MG63 (cell line): ENCODE measurements at regions not wholly inside any gene's neighbourhood (a gene's known extent, or its start where the extent isn't known, plus 50 kb on each side); places are given as distances from the start of the nearest gene placed in this dataset.

Experiments used
- DNase-seq: peaks from one replicate; pipeline ENCODE4 v3.0.0-alpha.2; 2020
- H3K27me3 ChIP-seq: fragments of 250-450 bp; sonication (Bioruptor Pico); 2 replicates; pipeline ENCODE4 v1.5.1; 2020; ENCODE audit warnings: mild to moderate bottlenecking, moderate library complexity
- H3K36me3 ChIP-seq: fragments of 250-450 bp; sonication (Bioruptor Pico); 2 replicates; pipeline ENCODE4 v1.5.1; 2020; ENCODE audit warnings: mild to moderate bottlenecking, moderate library complexity
- H3K4me3 ChIP-seq: fragments of 250-450 bp; sonication (Bioruptor Pico); 2 replicates; pipeline ENCODE4 v1.5.1; 2020; ENCODE audit warnings: mild to moderate bottlenecking, moderate library complexity
- H3K9me3 ChIP-seq: fragments of 250-450 bp; sonication (Bioruptor Pico); 2 replicates; pipeline ENCODE4 v1.5.1; 2020; ENCODE audit warnings: mild to moderate bottlenecking, moderate library complexity

GRCh38 chr7:47654672-47655298 lies 72.9 kb upstream of the TNS3 start:
- DNase-seq: peak; percentile 60
- Histone ChIP-seq H3K9me3 (no peaks in the 10 kb centered on the region), H3K27me3 (no peaks in the 10 kb centered on the region), H3K36me3 (no peaks in the 10 kb centered on the region), H3K4me3 (no peak overlapping the region)

- Histone ChIP-seq H3K27me3 (no peaks in the 10 kb centered on the region), H3K9me3 (no peaks in the 10 kb centered on the region), H3K36me3 (no peaks in the 10 kb centered on the region), H3K4me3 (no peak overlapping the region)
- DNase-seq: peak; percentile 52
These were observed 71.9 kb upstream of the TNS3 start for GRCh38 chr7:47653550-47654411.

GRCh38 chr7:47652591-47652990 lies 70.7 kb upstream of the TNS3 start:
- no peaks in the 10 kb centered on the region for H3K9me3 ChIP-seq
- no peaks in the 10 kb centered on the region for H3K27me3 ChIP-seq
- H3K36me3 ChIP-seq: no peaks in the 10 kb centered on the region
- DNase-seq: no peak
- H3K4me3 ChIP-seq: no peak overlapping the region

DNA sequence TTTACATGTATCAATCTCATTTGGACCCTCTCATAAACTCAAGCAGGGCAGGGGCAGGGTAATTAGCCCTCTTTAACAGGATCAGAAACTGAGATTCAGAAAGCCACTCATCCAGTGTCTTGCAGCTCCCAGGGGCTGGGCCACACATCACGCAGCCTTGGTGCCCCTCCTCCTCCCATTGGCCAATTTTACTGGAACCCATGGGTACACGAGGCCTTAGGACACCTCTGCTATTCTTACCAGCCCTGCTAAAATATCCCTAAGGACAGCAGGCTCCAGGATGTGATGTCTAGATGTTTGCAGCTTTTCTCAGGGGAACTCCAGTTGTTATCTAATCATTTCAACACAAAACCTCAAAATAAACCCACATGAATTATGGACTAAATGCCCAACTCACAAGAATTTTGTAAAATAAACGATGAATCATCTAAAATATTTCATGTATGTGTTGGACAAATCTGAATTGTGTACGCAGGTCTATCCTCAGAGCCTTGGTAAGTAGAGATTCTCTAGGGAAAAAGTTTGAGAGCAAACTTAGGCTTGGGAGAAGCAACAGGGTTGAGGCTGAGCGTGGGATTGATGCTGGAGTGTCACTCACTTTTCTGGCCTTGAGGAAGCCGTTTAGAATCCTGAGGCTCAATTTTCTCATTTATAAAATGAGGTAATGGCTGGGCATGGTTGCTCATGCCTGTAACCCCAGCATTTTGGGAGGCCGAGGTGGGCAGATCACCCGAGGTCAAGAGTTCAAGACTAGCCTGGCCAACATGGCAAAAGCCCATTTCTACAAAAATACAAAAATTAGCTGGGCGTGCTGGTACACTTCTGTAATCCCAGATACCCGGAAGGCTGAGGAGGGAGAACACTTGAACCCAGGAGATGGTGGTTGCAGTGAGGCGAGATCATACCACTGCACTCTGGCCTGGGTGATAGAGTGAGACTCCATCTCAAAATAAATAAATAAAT lies 69.7 kb upstream of the TNS3 start:
- no peak overlapping the region for H3K4me3 ChIP-seq
- H3K27me3 ChIP-seq: no peaks in the 10 kb centered on the region
- no peaks in the 10 kb centered on the region for H3K36me3 ChIP-seq
- peak; percentile 67 for DNase-seq
- no peaks in the 10 kb centered on the region for H3K9me3 ChIP-seq

GRCh38 chr7:47649919-47650318 lies 68.0 kb upstream of the TNS3 start:
- Histone ChIP-seq H3K9me3 (no peaks in the 10 kb centered on the region), H3K27me3 (no peaks in the 10 kb centered on the region), H3K4me3 (no peak overlapping the region), H3K36me3 (no peaks in the 10 kb centered on the region)
- DNase-seq: no peak

DNA sequence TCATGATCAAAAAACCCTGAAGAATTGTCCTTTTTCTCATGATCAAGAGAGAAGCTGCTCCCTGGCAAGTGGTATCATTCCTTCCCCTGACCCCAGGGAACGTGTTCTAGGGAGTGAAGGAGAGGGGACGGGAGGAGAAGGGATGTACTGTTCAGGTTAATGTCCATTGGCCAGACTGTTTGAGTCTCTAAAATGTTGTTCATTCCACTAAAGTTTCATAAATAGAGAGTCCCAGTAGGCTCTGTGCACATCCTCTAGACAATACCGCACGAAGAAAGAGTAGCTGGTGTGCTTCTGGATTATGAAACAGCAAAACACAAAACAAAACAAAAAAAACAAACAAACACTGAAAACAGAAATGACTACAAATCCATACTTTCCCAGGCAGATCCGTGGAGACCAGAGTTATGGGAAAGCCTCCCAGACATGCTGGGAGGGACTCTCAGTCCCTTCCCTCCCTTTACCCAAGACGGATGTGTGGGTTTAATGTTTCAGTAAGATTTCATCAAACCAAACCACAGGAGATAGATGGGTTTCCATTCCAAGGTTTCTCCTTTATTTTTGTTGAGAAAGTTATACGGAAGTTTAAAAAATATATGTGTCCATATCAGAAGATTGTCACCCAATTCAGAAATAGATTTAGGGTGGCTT lies 66.5 kb upstream of the TNS3 start:
- Histone ChIP-seq H3K27me3 (no peaks in the 10 kb centered on the region), H3K4me3 (no peak overlapping the region), H3K36me3 (no peaks in the 10 kb centered on the region), H3K9me3 (peaks cover 4% of the 10 kb centered on the region)
- no peak for DNase-seq

- no peak for DNase-seq
- H3K9me3 ChIP-seq: peaks cover 4% of the 10 kb centered on the region
- no peaks in the 10 kb centered on the region for H3K27me3 ChIP-seq
These were observed 66.0 kb upstream of the TNS3 start for GRCh38 chr7:47647918-47648250.

GRCh38 chr7:47647181-47647917 lies 65.4 kb upstream of the TNS3 start:
- Histone ChIP-seq H3K4me3 (no peak overlapping the region), H3K9me3 (peaks cover 4% of the 10 kb centered on the region), H3K27me3 (no peaks in the 10 kb centered on the region), H3K36me3 (no peaks in the 10 kb centered on the region)
- DNase-seq: no peak

More at GRCh38 chr7:47647918-47648250, 66.0 kb upstream of the TNS3 start:
- Histone ChIP-seq H3K36me3 (no peaks in the 10 kb centered on the region), H3K4me3 (no peak overlapping the region)

GRCh38 chr7:47643716-47644400 lies 61.9 kb upstream of the TNS3 start:
- no peaks in the 10 kb centered on the region for H3K27me3 ChIP-seq
- H3K9me3 ChIP-seq: peaks cover 4% of the 10 kb centered on the region
- H3K4me3 ChIP-seq: no peak overlapping the region
- DNase-seq: no peak
- no peaks in the 10 kb centered on the region for H3K36me3 ChIP-seq

- DNase-seq: no peak
- no peaks in the 10 kb centered on the region for H3K36me3 ChIP-seq
- H3K9me3 ChIP-seq: peaks cover 4% of the 10 kb centered on the region
- H3K4me3 ChIP-seq: no peak overlapping the region
- no peaks in the 10 kb centered on the region for H3K27me3 ChIP-seq
These were observed 58.4 kb upstream of the TNS3 start for GRCh38 chr7:47640265-47640664.

DNA sequence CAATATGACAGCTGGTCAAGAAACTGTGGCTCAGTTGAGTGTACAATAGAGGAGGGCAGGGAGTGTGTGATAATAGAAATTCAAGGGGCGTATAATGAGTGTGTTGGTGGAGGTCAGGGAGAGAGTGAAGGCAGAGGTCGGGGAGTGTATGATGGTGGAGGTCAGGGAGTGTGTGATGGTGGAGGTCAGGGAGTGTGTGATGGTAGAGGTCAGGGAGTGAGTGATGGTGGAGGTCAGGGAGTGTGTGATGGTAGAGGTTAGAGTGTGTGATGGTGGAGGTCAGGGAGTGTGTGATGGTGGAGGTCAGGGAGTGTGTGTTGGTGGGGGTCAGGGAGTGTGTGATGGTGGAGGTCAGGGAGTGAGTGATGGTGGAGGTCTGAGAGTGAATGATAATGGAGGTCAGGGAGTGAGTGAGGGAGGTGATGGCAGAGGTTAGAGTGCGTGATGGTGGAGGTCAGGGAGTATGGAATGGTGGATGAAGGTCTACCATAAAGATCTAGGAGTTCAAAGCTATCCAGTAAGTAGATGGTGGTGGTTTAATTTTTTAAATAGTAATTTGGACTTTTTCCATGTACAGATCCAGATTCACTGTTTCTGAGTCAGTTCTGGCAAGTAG lies 57.7 kb upstream of the TNS3 start:
- Histone ChIP-seq H3K4me3 (no peak overlapping the region), H3K36me3 (no peaks in the 10 kb centered on the region), H3K27me3 (no peaks in the 10 kb centered on the region), H3K9me3 (peaks cover 4% of the 10 kb centered on the region)
- DNase-seq: no peak

DNA sequence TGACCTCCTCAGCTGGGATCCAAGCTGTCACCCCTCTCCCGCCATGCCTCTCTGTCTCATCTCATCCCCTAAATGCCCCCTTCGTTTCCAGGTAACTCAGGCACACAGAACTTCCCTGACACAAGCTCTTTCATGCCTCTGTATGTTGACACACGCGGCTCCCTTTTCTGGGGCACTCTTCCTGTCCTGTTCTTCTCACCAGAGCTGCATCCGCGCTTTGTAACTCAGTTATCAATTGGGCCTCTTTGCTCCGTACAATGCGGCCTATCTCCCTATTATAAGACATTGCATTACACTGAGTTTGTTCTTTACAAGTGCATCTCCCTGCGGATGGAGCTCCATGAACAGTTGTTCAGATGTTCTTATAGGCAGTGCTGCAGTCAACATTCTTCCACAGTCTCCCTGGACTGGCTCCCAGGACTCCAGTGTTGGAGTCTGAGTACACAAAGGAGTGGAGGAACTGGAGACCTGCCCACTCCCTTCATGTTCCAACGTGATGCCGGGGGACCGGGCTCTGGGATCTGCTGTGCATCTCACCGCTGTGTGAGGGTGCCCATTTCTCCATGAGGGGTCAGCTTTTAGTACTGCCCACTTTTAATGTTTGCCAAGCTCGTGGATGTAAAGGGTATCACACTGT lies 56.9 kb upstream of the TNS3 start:
- no peak overlapping the region for H3K4me3 ChIP-seq
- no peaks in the 10 kb centered on the region for H3K36me3 ChIP-seq
- DNase-seq: no peak
- peaks cover 3% of the 10 kb centered on the region for H3K9me3 ChIP-seq
- H3K27me3 ChIP-seq: no peaks in the 10 kb centered on the region

DNA sequence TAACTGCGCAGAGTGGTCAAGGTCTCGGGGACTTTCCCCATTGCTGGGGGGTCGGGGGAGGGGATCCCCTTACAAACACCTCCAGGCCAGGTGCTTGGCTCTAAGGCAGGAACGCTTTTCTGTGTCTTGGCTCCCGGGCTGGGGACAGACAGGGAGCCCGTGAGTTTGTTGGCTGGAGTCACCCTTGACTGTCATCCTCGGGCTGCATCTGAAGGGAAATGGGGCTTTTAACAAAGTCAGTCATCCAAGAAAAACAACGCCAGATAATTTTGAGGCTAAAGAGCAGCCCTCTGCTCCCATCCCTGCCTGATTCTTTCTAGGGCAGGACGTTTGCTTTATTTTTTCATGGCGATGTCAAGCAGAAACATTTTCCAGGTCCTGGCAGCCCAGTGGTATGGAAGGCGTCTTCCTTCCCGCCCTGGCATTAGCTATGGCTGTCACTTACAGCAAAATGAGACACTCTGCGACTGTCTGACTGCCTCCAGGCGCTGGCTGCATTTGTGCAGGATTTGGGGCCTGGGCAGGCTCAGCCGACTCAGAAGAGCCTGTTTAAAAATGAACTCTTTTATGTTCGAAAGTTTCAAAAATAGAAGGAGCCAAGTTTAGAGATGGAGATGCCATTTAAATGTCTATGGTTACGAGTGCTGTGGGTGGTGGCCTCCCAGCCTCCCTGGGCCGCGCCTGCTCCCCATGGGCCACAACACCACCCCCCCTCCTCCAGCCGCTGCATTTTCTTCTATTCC lies 54.7 kb upstream of the TNS3 start:
- no peaks in the 10 kb centered on the region for H3K9me3 ChIP-seq
- peak; percentile 53 for DNase-seq
- H3K4me3 ChIP-seq: no peak overlapping the region
- no peaks in the 10 kb centered on the region for H3K36me3 ChIP-seq
- no peaks in the 10 kb centered on the region for H3K27me3 ChIP-seq

DNA sequence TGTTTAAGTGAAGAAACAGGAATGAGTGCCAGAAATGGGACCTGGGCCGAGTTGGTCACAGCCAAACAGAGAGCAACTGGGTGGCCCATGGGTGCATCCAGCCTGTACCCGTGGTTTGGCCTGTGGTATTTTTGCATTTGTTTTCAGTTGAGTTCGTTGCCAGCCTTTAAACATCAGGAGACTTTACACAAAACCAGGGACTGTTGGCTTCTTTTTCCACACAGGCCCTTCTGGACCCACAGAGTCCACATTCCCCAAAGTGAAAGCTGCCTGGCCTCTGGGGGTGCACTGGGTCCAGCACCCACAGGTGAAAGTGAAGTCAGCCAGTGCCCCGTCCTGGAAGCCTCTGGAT lies 54.1 kb upstream of the TNS3 start:
- H3K4me3 ChIP-seq: no peak overlapping the region
- peak; percentile 43 for DNase-seq

More for the DNA sequence above, 54.1 kb upstream of the TNS3 start:
- Histone ChIP-seq H3K36me3 (no peaks in the 10 kb centered on the region), H3K9me3 (no peaks in the 10 kb centered on the region), H3K27me3 (no peaks in the 10 kb centered on the region)
